Stimulated activated CD4-positive, alpha-beta T cell treated with anti-CD3 and anti-CD28 coated beads, Interleukin-1b, Interleukin-23, amount 100 ng/mL, for 4 hours (primary cell): ENCODE measurements at regions not wholly inside any gene's neighbourhood (a gene's known extent, or its start where the extent isn't known, plus 50 kb on each side); places are given as distances from the start of the nearest gene placed in this dataset.

ENCODE experiments used
- DNase-seq, 2 donors: peaks; one replicate each; pipeline ENCODE4 v3.0.0-alpha.2; 2020; ENCODE audit warnings: low read depth in 2 of 2

- DNase-seq, result no peak
Observed at GRCh38 chr15:70204652-70205051, 106.9 kb upstream of the TLE3 start.

GRCh38 chr15:70203981-70204560, 106.4 kb upstream of the TLE3 start:
- DNase-seq, result no peak

GRCh38 chr15:70202756-70203155, 105.0 kb upstream of the TLE3 start:
- no peak for DNase-seq

- no peak for DNase-seq
Observed at GRCh38 chr15:70201425-70201775, 103.7 kb upstream of the TLE3 start.

- DNase-seq, result no peak
Observed at GRCh38 chr15:70200511-70201424, 103.1 kb upstream of the TLE3 start.

- DNase-seq, result no peak
Observed at GRCh38 chr15:70199540-70200410, 102.1 kb upstream of the TLE3 start.

- no peak for DNase-seq
Observed at GRCh38 chr15:70199124-70199482, 101.4 kb upstream of the TLE3 start.

GRCh38 chr15:70198441-70199123, 100.9 kb upstream of the TLE3 start:
- DNase-seq, result no peak

GRCh38 chr15:70197945-70198361, 100.2 kb upstream of the TLE3 start:
- no peak for DNase-seq

- no peak for DNase-seq
Observed at GRCh38 chr15:70197318-70197944, 99.7 kb upstream of the TLE3 start.

- DNase-seq, result peak; percentile 9 to 17
Observed at GRCh38 chr15:70196372-70197316, 98.9 kb upstream of the TLE3 start.

- no peak for DNase-seq
Observed at GRCh38 chr15:70195587-70196305, 98.0 kb upstream of the TLE3 start.

GRCh38 chr15:70195171-70195570, 97.5 kb upstream of the TLE3 start:
- no peak for DNase-seq

- DNase-seq, result no peak
Observed at GRCh38 chr15:70194266-70194665, 96.5 kb upstream of the TLE3 start.

- no peak for DNase-seq
Observed at GRCh38 chr15:70193734-70194133, 96.0 kb upstream of the TLE3 start.

GRCh38 chr15:70192490-70192889, 94.8 kb upstream of the TLE3 start:
- DNase-seq, result no peak

GRCh38 chr15:70192041-70192440, 94.3 kb upstream of the TLE3 start:
- DNase-seq, result no peak

GRCh38 chr15:70190965-70191364, 93.2 kb upstream of the TLE3 start:
- no peak for DNase-seq

GRCh38 chr15:70189826-70190695, 92.3 kb upstream of the TLE3 start:
- no peak for DNase-seq
